EH (cell line): ENCODE measurements at regions not wholly inside any gene's neighbourhood (a gene's known extent, or its start where the extent isn't known, plus 50 kb on each side); places are given as distances from the start of the nearest gene placed in this dataset.

Source experiments
- DNase-seq: peaks from one replicate; pipeline ENCODE4 v3.0.0-alpha.2; 2015; ENCODE audit warnings: low read depth

DNA sequence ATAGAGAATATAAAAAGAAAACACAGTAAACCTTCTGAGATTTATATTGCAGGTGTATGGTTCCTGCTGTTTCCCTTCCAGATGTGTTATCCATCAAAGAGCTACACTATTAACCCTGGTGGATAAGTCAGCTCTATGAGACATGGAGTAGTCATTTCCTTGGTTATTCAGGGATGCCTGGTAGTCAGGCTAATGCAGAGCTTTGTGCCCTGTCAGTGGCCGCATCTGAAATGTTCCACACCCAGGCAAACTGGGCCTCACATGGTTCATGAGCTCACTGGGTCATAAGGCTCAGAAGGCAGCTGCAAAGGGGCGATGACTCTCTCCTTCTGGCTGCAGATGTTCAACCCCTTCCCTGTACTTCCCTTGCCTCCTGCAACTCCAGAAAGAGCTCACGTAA, 473.6 kb downstream of the EPHA7 start:
- DNase-seq, result no peak

DNA sequence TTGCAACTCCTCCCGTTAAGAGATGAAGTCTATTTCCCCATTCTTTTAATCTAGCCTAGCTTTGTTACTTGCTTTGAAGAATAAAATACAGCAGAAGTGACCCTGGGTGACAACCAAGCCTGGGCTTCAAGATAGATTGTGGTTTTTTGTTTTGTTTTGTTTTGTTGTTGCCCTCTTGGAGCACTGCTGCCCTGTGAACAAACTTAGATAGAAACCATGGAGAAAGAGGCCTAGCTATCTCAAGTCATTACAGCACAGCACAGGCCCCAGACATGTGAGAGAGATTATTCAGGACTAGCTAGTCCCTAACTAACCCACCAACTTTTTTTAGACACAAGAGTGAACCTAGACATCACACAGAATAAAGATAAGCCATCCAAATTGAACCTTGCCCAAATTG, 475.2 kb downstream of the EPHA7 start:
- no peak for DNase-seq

GRCh38 chr6:92942549-92942948, 476.8 kb downstream of the EPHA7 start:
- no peak for DNase-seq

GRCh38 chr6:92934625-92935024, 484.7 kb downstream of the EPHA7 start:
- DNase-seq, result no peak

DNA sequence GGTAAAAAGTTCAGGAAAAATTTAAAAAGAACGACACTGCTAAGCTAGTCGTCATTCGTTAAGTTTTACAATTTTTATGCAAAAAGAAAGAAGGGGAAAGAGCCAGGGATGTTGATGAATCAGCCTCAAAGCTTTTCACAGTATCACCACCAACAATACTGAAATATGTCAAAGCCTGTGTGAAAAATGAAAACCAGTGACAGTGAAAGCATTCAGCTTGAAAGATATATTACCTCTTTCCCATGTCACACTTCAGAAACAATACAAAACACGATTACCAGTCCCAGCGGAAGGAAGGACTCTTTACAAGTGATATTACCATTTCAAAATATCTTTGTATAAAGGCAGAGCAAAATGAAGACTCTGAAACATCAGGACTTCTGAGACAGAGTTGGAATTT, 489.2 kb downstream of the EPHA7 start:
- DNase-seq, result no peak

DNA sequence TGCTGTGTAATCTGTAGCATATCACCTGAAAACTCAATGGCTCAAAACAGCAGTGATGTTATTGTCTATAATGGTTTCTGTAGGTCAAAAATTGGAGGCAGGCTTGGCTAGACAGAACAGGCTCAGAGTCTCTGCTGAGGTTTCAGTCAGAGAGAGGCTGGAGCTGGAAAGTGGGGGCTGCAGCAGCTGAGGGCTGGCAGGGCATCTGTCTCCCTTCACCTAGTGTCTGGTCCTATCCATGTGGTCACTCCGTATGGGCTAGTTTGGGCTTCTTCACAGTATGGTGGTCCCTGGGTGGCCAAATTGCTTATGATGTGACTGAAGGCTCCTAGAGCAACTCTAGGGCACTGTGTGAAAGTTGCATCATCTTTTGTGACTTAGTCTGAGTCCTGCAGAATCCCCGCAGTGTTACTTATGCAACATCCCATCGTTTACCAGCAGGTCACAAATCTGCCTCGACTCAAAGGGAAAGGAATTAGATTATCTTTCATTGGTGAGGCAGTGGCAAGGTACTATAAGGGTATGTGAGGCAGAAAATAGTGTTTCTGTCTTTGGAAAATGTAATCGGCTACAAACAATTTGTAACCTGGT, 497.0 kb downstream of the EPHA7 start:
- no peak for DNase-seq

- DNase-seq, result no peak
These were observed 503.9 kb downstream of the EPHA7 start for GRCh38 chr6:92915466-92915865.

- no peak for DNase-seq
These were observed 508.1 kb downstream of the EPHA7 start for GRCh38 chr6:92911301-92911700.

DNA sequence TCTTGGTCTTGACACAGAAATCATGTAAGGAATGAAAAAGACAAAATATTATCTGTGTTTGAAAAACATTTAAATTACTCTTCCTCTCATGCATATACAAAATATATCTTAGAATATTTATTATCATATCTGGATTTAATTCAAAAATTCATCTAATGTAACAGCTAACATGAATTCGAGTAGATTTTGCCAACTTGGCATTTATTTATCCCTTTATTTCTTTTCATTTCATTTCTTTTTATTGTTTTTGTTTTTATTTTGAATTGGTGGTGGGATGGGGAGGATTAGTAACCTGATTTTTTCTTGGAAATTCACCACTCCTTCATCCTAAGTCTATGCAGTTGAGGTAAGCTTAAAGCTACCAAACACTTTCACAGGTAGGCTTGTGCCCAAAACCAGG, 508.7 kb downstream of the EPHA7 start:
- DNase-seq, result no peak

- DNase-seq, result no peak
These were observed 513.0 kb downstream of the EPHA7 start for GRCh38 chr6:92906385-92906784.

GRCh38 chr6:92893741-92894140, 525.6 kb downstream of the EPHA7 start:
- DNase-seq, result no peak

GRCh38 chr6:92892626-92893170, 526.7 kb downstream of the EPHA7 start:
- DNase-seq, result no peak

DNA sequence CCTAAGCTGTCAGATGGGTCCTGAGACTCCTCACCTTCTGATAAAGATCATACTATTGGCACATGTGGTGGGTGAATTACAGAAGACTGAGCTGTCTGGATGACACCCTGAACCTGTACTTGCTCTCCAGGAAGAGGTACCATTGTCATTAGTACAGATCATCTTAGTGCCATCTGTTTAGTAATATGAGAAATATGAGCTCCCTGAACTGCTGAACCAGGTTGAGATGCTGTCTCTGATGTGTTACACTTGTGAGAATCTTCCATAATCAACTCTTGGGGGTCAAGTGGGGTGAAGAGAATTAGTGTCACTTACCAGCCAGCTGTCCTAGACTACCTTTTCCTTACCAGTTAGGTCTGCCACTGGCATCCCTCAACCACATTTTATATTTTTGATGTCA, 531.0 kb downstream of the EPHA7 start:
- no peak for DNase-seq

- no peak for DNase-seq
These were observed 531.5 kb downstream of the EPHA7 start for GRCh38 chr6:92887871-92888270.

GRCh38 chr6:92879526-92879925, 539.8 kb downstream of the EPHA7 start:
- DNase-seq, result no peak

DNA sequence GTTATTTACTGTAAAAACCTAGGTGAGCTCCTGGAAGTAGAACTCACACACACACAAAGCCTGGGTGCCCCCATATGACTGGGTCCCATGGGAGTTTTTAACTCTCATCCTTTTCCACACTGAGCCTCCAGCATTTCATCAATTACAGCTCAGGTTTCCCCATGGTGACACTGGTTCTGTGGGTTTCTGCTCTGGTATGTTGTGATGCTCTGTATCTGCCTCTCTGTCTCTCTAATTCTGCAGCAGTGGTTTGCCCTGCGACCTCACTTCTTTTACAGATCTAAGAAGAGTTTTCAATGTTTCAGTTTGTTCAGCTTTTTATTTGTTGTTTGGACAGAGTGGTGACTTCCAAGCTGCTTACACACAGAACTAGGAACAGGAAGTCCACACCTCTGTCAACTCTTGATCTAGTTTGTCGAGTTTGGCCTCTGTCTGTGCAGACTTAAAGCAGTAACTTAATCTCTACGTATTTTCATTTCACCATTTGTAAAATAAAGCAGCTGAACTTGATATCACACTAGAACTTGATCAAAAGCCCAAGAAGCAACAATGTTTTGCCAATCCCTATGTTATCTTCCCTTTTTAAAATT, 554.3 kb downstream of the EPHA7 start:
- DNase-seq, result no peak

- DNase-seq, result no peak
These were observed 569.7 kb downstream of the EPHA7 start for GRCh38 chr6:92849636-92850035.

GRCh38 chr6:92848901-92849300, 570.5 kb downstream of the EPHA7 start:
- DNase-seq, result no peak

DNA sequence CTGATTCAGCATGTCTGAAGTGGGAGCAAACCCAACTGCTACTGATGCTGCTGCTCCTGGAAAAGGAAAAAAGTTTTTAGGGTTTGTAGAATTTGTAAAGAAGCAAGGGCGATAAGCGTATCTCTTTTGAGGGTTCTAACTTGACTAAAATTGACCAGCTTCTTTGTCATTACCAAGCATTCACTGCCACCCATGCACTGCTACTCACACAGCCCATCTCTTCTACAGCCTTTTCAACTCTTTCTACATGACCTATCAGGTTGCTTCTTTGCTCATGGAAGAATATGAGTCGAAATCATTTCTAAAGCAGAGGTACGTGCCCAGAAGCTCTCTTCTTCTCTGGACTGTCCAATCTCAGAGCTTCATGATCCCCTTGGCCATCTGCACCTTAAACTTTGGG, 570.9 kb downstream of the EPHA7 start:
- DNase-seq, result no peak

GRCh38 chr6:92847988-92848387, 571.4 kb downstream of the EPHA7 start:
- no peak for DNase-seq

DNA sequence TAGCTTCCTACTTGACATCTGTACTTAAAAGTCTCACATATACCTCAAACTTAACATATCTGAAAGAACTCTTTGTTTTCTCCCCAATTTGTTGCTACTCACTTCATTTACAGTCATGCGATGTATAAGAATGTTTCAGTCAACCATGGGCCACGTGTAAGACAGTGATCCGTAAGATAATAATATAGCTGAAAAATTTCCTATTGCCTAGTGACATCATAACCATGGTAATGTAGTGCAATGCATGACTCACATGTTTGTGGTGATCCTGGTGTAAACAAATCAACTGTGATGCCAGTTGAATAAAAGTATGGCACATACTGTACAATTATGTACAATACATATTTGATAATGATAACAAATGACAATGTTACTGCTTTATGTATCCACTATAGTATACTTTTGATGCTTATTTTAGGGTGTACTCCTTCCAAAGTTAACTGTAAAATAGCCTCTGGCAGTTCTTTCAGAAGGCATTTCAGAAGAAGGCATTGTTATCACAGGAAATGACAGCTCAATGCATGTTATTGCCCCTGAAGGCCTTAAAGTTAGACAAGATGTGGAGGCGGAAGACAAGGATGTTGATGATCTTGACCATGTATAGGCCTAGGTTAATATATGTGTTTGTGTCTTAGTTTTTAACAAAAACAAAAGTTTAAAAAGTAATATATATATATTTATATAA, 579.0 kb downstream of the EPHA7 start:
- no peak for DNase-seq

DNA sequence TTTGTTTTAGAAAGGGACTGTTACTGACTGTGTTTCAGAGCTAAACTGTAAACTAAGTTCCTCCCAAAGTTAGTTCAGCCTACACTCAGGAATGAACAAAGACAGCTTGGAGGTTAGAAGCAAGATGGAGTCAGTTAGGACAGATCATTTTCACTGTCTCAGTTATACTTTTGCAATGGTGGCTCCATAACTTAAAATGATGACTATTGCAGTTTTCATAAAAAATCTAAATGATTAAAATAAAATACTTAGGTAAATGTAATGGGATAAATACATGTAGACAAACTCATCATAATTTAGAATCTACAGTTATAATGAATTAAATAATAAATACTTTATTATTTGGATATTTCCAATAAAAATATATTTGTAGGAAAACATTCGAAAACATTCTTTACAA, 590.6 kb downstream of the EPHA7 start:
- no peak for DNase-seq

DNA sequence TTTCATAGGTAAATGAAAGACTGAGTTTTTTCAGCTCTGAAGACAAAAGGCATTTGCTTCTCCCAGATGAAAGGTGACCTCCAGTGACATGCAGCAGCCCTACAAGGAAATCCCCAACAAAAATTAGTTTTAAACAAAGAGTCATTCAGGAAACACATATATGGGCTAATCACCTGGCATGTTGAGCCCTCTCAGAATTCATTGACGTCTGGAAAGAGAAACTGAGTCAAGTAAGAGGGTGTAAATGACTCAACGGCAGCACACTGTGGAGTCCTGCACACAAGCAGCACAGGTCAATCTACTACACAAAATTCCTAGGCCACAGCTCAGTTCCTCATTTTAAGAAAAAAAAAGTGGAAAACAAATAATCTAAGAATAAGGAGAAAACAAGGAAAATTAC, 592.3 kb downstream of the EPHA7 start:
- DNase-seq, result no peak

DNA sequence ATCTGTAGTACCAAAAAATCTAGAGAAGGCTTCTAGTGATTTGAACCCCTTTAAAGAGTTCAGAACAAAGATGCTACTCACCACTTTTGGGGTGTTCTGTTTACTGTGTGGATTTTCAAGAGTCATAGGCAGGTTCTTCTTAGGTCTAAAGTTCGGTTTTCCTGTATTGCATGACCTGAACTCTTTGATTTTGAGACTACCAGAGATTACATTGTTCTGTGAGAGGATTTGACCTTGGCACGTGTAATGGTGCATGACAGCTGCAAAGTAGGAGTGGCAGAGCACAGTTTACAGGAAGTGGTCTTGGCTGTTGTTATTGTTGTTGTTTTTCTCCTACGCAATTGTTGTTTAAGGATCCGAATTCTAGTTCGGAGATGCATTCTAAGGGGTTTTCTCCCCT, 592.7 kb downstream of the EPHA7 start:
- no peak for DNase-seq
